ENCODE measurements at regions not wholly inside any gene's neighbourhood (a gene's known extent, or its start where the extent isn't known, plus 50 kb on each side); places are given as distances from the start of the nearest gene placed in this dataset.

GRCh38 chr13:106961651-106962050, 393.7 kb upstream of the ARGLU1 start:
- no peak for DNase-seq (ENCODE audit: low spot score)

GRCh38 chr13:106961216-106961615, 393.3 kb upstream of the ARGLU1 start:
- no peak for DNase-seq (ENCODE audit: low spot score)

- DNase-seq (ENCODE audit: low spot score) = no peak
Measured at GRCh38 chr13:106958621-106959048, 390.7 kb upstream of the ARGLU1 start.

GRCh38 chr13:106942563-106942962, 374.6 kb upstream of the ARGLU1 start:
- no peak for DNase-seq (ENCODE audit: low spot score)

GRCh38 chr13:106941779-106942178, 373.8 kb upstream of the ARGLU1 start:
- DNase-seq (ENCODE audit: low spot score) = no peak

- no peak for DNase-seq (ENCODE audit: low spot score)
Measured at GRCh38 chr13:106927421-106927820, 359.5 kb upstream of the ARGLU1 start.

GRCh38 chr13:106922384-106922783, 354.4 kb upstream of the ARGLU1 start:
- DNase-seq (ENCODE audit: low spot score) = no peak

GRCh38 chr13:106919638-106920037, 351.7 kb upstream of the ARGLU1 start:
- DNase-seq (ENCODE audit: low spot score) = no peak

- DNase-seq (ENCODE audit: low spot score) = no peak
Measured at GRCh38 chr13:106919133-106919532, 351.2 kb upstream of the ARGLU1 start.

- DNase-seq (ENCODE audit: low spot score) = no peak
Measured at GRCh38 chr13:106918557-106918860, 350.6 kb upstream of the ARGLU1 start.

GRCh38 chr13:106917673-106918556, 350.0 kb upstream of the ARGLU1 start:
- peak; percentile 94 for DNase-seq (ENCODE audit: low spot score)

- DNase-seq (ENCODE audit: low spot score) = peak; percentile 27
Measured at GRCh38 chr13:106917024-106917571, 349.2 kb upstream of the ARGLU1 start.

- peak; percentile 64 for DNase-seq (ENCODE audit: low spot score)
Measured at GRCh38 chr13:106916329-106916976, 348.5 kb upstream of the ARGLU1 start.

- no peak for DNase-seq (ENCODE audit: low spot score)
Measured at GRCh38 chr13:106915146-106915545, 347.2 kb upstream of the ARGLU1 start.

GRCh38 chr13:106911627-106912026, 343.7 kb upstream of the ARGLU1 start:
- DNase-seq (ENCODE audit: low spot score) = no peak

GRCh38 chr13:106911020-106911419, 343.1 kb upstream of the ARGLU1 start:
- DNase-seq (ENCODE audit: low spot score) = no peak

- no peak for DNase-seq (ENCODE audit: low spot score)
Measured at GRCh38 chr13:106906426-106906996, 338.6 kb upstream of the ARGLU1 start.

GRCh38 chr13:106905380-106906162, 337.6 kb upstream of the ARGLU1 start:
- no peak for DNase-seq (ENCODE audit: low spot score)

GRCh38 chr13:106899442-106899841, 331.5 kb upstream of the ARGLU1 start:
- no peak for DNase-seq (ENCODE audit: low spot score)

- DNase-seq (ENCODE audit: low spot score) = no peak
Measured at GRCh38 chr13:106898231-106898630, 330.3 kb upstream of the ARGLU1 start.

GRCh38 chr13:106888148-106888547, 320.2 kb upstream of the ARGLU1 start:
- DNase-seq (ENCODE audit: low spot score) = no peak

GRCh38 chr13:106887686-106888085, 319.7 kb upstream of the ARGLU1 start:
- DNase-seq (ENCODE audit: low spot score) = no peak

Measured in AG20443 (cell line).